GM21529 (cell line): ENCODE measurements at regions not wholly inside any gene's neighbourhood (a gene's known extent, or its start where the extent isn't known, plus 50 kb on each side); places are given as distances from the start of the nearest gene placed in this dataset.

Source experiments
- ATAC-seq: cut with Tn5 transposase; IDR thresholded peaks from one replicate; pipeline ENCODE4 v1.9.1; 2021; ENCODE audit not compliant: unreplicated experiment

GRCh38 chr21:41689289-41689583 lies 77.6 kb downstream of the RIPK4 start:
- no peak for ATAC-seq

GRCh38 chr21:41687633-41688032 lies 79.2 kb downstream of the RIPK4 start:
- no peak for ATAC-seq

GRCh38 chr21:41686664-41687063 lies 80.2 kb downstream of the RIPK4 start:
- ATAC-seq, result no peak

GRCh38 chr21:41685511-41686149 lies 81.2 kb downstream of the RIPK4 start:
- ATAC-seq, result no peak

GRCh38 chr21:41684381-41685245 lies 82.2 kb downstream of the RIPK4 start:
- ATAC-seq, result no peak

- ATAC-seq, result no peak
Measured at GRCh38 chr21:41683815-41684214, 83.0 kb downstream of the RIPK4 start.

GRCh38 chr21:41682719-41683179 lies 84.1 kb downstream of the RIPK4 start:
- ATAC-seq, result no peak

GRCh38 chr21:41681939-41682718 lies 84.7 kb downstream of the RIPK4 start:
- ATAC-seq, result no peak

- no peak for ATAC-seq
Measured at GRCh38 chr21:41681348-41681801, 85.5 kb downstream of the RIPK4 start.

- ATAC-seq, result no peak
Measured at GRCh38 chr21:41680444-41681347, 86.2 kb downstream of the RIPK4 start.

- ATAC-seq, result no peak
Measured at GRCh38 chr21:41678924-41679318, 87.9 kb downstream of the RIPK4 start.

GRCh38 chr21:41678016-41678923 lies 88.6 kb downstream of the RIPK4 start:
- no peak for ATAC-seq

GRCh38 chr21:41677671-41678015 lies 89.2 kb downstream of the RIPK4 start:
- ATAC-seq, result no peak

- ATAC-seq, result no peak
Measured at GRCh38 chr21:41676198-41676597, 90.7 kb downstream of the RIPK4 start.

GRCh38 chr21:41675574-41675973 lies 91.3 kb downstream of the RIPK4 start:
- no peak for ATAC-seq

- ATAC-seq, result no peak
Measured at GRCh38 chr21:41674402-41674801, 92.5 kb downstream of the RIPK4 start.

- no peak for ATAC-seq
Measured at GRCh38 chr21:41673596-41674335, 93.1 kb downstream of the RIPK4 start.

- no peak for ATAC-seq
Measured at GRCh38 chr21:41673071-41673470, 93.8 kb downstream of the RIPK4 start.

GRCh38 chr21:41672543-41672915 lies 94.3 kb downstream of the RIPK4 start:
- ATAC-seq, result no peak
